ENCODE measurements at regions not wholly inside any gene's neighbourhood (a gene's known extent, or its start where the extent isn't known, plus 50 kb on each side); places are given as distances from the start of the nearest gene placed in this dataset.

DNA sequence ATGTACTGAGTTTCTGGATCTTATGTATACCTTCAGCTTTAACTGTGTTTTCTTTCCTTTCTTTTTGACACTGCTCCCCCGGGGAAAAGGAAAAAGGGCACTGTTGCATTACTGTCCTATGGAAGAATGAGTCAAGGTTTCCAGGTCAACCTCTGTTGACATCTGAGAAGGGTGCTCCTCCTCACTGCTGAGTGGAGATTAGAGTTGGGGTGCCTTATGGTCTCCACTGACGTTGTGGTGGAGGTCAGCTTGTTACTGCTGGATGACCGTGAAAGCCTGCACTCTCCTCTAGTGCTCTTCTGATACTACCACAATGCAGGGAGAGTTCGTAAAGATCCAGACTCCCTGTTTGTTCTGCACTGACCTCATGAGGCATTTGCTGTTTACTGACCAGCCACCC, 252.1 kb upstream of the GRM7 start:
- TF ChIP-seq, protein P1, sequence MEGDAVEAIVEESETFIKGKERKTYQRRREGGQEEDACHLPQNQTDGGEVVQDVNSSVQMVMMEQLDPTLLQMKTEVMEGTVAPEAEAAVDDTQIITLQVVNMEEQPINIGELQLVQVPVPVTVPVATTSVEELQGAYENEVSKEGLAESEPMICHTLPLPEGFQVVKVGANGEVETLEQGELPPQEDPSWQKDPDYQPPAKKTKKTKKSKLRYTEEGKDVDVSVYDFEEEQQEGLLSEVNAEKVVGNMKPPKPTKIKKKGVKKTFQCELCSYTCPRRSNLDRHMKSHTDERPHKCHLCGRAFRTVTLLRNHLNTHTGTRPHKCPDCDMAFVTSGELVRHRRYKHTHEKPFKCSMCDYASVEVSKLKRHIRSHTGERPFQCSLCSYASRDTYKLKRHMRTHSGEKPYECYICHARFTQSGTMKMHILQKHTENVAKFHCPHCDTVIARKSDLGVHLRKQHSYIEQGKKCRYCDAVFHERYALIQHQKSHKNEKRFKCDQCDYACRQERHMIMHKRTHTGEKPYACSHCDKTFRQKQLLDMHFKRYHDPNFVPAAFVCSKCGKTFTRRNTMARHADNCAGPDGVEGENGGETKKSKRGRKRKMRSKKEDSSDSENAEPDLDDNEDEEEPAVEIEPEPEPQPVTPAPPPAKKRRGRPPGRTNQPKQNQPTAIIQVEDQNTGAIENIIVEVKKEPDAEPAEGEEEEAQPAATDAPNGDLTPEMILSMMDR (IDR thresholded peaks at IDR 0.05; ENCODE audit: borderline replicate concordance, extremely low read depth, low read length, poor library complexity, severe bottlenecking) = no peak
- no peak for TF ChIP-seq EZH2 (IDR thresholded peaks at IDR 0.05; ENCODE audit: borderline replicate concordance, low read depth, low read length, severe bottlenecking)

Measured in DND-41 (cell line).